ENCODE measurements at regions not wholly inside any gene's neighbourhood (a gene's known extent, or its start where the extent isn't known, plus 50 kb on each side); places are given as distances from the start of the nearest gene placed in this dataset.

DNA sequence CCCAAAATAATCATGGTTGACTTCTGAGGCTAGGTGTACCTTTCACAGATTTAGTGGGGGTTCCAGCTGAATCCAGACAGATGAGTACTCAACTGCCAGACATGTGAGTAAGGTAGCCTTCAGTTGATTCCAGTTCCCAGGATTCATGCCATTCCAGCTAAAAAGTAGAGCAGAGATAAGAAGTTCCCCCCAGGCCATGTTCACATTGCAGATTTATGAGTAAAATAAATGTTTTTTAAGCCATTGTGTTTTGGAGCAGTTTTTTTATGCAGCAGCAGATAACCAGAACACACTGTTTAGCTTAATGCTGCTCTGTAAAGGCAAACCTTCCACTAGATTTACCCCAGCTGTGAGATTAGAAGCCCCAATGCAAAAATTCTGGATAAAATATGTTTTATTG, 245.0 kb downstream of the RFPL4B start:
- DNase-seq, result no peak
- H3K27ac Mint-ChIP-seq, result no peak overlapping the region
- TF ChIP-seq, protein P1, sequence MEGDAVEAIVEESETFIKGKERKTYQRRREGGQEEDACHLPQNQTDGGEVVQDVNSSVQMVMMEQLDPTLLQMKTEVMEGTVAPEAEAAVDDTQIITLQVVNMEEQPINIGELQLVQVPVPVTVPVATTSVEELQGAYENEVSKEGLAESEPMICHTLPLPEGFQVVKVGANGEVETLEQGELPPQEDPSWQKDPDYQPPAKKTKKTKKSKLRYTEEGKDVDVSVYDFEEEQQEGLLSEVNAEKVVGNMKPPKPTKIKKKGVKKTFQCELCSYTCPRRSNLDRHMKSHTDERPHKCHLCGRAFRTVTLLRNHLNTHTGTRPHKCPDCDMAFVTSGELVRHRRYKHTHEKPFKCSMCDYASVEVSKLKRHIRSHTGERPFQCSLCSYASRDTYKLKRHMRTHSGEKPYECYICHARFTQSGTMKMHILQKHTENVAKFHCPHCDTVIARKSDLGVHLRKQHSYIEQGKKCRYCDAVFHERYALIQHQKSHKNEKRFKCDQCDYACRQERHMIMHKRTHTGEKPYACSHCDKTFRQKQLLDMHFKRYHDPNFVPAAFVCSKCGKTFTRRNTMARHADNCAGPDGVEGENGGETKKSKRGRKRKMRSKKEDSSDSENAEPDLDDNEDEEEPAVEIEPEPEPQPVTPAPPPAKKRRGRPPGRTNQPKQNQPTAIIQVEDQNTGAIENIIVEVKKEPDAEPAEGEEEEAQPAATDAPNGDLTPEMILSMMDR (IDR thresholded peaks at IDR 0.05), result no peak
- no peak overlapping the region for H3K4me3 Mint-ChIP-seq
- H3K9me3 Mint-ChIP-seq, result peaks cover 6% of the 10 kb centered on the region; the same call in 1 of the 2 replicates
- peaks cover 5% of the 10 kb centered on the region; the same call in 1 of the 2 replicates for H3K36me3 Mint-ChIP-seq (ENCODE audit: low read depth)
- no peaks in the 10 kb centered on the region; the same call in 1 of the 2 replicates for H3K4me1 Mint-ChIP-seq (ENCODE audit: low read depth)
- peaks cover 3% of the 10 kb centered on the region; the same call in 1 of the 2 replicates for H3K27me3 Mint-ChIP-seq (ENCODE audit: insufficient read depth)

DNA sequence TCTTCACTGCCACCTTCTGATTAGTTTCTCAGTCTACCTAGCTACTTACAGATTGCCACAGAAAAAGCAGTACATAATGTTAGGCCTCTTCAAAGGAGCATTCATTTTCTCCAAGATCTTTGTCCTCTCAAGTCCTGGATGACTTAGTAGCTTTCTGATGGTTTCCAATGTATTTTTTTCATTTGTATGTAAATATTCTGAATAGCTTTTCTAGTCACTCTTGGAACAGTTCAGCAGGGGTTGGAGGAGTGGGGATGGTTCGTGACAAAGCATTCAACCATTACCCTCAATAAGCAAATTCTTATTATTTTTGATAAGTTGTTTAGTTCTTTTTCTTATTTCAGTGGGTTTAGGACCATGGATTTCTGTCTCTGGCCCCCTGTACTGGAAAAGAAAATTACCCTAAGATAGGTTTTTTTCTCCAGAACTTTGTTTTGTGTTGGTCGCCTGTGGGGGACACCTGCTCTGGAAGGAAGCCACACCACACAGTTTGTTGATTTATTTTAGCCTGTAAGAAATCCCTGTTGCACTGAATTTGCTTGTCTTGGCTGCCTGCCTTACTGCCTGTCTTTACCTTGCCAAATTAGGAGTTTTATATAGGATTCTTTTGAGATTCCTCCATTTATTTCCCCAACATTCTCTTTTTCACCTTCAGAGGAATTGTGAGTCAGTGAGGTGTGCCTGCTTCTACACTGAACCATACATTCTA, 247.9 kb downstream of the RFPL4B start:
- Mint-ChIP-seq H3K4me1 (ENCODE audit: low read depth) (no peaks in the 10 kb centered on the region; the same call in 1 of the 2 replicates), H3K9me3 (peaks cover 6% of the 10 kb centered on the region; the same call in 1 of the 2 replicates), H3K36me3 (ENCODE audit: low read depth) (peaks cover 5% of the 10 kb centered on the region; the same call in 1 of the 2 replicates), H3K4me3 (no peak overlapping the region), H3K27ac (no peak overlapping the region), H3K27me3 (ENCODE audit: insufficient read depth) (no peaks in the 10 kb centered on the region; the same call in 1 of the 2 replicates)
- no peak for DNase-seq
- TF ChIP-seq, protein P1 (IDR thresholded peaks at IDR 0.05), result no peak

DNA sequence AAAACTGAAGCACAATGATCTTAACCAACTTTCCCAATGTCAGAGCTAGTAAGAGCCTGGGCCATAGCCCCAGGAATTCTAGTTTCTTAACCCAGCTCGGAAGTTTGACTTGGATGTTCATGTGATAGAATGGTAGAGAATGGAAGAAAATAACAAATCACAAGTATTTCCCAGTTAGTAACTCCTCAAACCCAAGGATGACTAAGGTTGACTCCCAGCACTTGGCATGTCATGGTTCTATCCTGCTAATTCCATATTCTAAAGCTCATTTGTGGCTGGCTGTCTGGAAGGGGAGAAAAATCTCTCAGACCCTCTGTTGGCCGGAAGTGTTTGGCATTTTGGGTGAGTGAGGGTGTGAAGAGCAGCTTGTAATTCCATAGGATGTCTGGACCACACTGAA, 248.7 kb downstream of the RFPL4B start:
- DNase-seq, result no peak
- no peak overlapping the region for H3K27ac Mint-ChIP-seq
- H3K4me3 Mint-ChIP-seq, result no peak overlapping the region
- no peaks in the 10 kb centered on the region; the same call in 1 of the 2 replicates for H3K27me3 Mint-ChIP-seq (ENCODE audit: insufficient read depth)
- TF ChIP-seq, protein P1 (IDR thresholded peaks at IDR 0.05), result no peak
- no peaks in the 10 kb centered on the region; the same call in 1 of the 2 replicates for H3K4me1 Mint-ChIP-seq (ENCODE audit: low read depth)
- peaks cover 6% of the 10 kb centered on the region; the same call in 1 of the 2 replicates for H3K9me3 Mint-ChIP-seq
- peaks cover 5% of the 10 kb centered on the region; the same call in 1 of the 2 replicates for H3K36me3 Mint-ChIP-seq (ENCODE audit: low read depth)

DNA sequence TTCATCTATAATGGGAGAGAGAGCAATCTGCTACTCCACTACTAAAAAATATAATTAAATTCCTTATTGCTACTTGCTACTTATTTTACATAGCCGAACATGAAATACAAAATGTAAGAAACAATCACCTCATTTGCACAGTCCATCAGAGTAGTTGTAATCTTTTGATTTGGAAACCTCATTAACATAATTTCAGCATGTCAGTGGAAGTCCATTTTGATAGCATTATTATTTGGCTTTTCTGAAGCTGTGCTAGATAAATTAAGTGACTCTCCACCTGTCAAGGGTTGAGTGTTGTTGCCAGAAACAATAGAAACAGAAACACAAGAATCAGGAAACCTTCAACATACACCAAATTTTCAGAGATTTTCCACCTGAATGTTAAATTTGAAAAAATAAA, 250.0 kb downstream of the RFPL4B start:
- TF ChIP-seq, protein P1 (IDR thresholded peaks at IDR 0.05), result no peak
- no peaks in the 10 kb centered on the region; the same call in 1 of the 2 replicates for H3K4me1 Mint-ChIP-seq (ENCODE audit: low read depth)
- no peak overlapping the region for H3K27ac Mint-ChIP-seq
- peaks cover 5% of the 10 kb centered on the region; the same call in 1 of the 2 replicates for H3K36me3 Mint-ChIP-seq (ENCODE audit: low read depth)
- no peaks in the 10 kb centered on the region; the same call in 1 of the 2 replicates for H3K27me3 Mint-ChIP-seq (ENCODE audit: insufficient read depth)
- H3K4me3 Mint-ChIP-seq, result no peak overlapping the region
- peaks cover 6% of the 10 kb centered on the region; the same call in 1 of the 2 replicates for H3K9me3 Mint-ChIP-seq
- no peak for DNase-seq

DNA sequence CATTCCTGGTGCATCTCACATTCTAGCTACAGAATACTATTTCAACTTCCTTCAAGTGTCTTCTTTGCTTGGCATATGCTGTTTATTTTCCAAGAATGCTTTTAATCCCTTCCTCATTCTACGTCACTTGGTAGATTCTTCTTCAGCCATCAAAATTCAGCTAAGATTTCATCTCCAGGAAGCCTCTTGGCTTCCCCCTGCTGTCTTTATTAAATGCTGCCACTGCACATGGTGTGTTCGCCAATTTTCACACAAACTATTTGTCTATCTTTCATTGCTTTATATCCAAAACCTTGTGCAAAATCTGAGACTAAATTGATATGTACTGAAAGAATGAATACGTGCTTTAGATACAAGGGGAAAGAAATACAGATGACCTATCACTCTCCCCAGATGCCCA, 253.0 kb downstream of the RFPL4B start:
- TF ChIP-seq, protein P1 (IDR thresholded peaks at IDR 0.05), result peak; percentile 45
- Mint-ChIP-seq H3K4me3 (no peak overlapping the region), H3K27me3 (ENCODE audit: insufficient read depth) (no peaks in the 10 kb centered on the region; the same call in none of the 2 replicates), H3K4me1 (ENCODE audit: low read depth) (no peaks in the 10 kb centered on the region), H3K9me3 (no peaks in the 10 kb centered on the region), H3K27ac (no peak overlapping the region), H3K36me3 (ENCODE audit: low read depth) (no peaks in the 10 kb centered on the region)
- no peak for DNase-seq

Measured in HFFc6 (cell line).